ENCODE measurements at regions not wholly inside any gene's neighbourhood (a gene's known extent, or its start where the extent isn't known, plus 50 kb on each side); places are given as distances from the start of the nearest gene placed in this dataset.
"Not testable (repeated sequence)": the region's sequence is repeated elsewhere in the genome, so short reads cannot be mapped to it uniquely, and the experiment has no call there.

GRCh38 chr1:224031986-224032385, 81.9 kb upstream of the FBXO28 start:
- not testable (repeated sequence) for H2BK12ac ChIP-seq (ENCODE audit: low read length); H3K9ac ChIP-seq (ENCODE audit: low read depth, low read length, poor library complexity); H2AFZ ChIP-seq (ENCODE audit: low read length); H3K23ac ChIP-seq (ENCODE audit: low read depth, low read length, poor library complexity); H3K27me3 ChIP-seq (ENCODE audit: control insufficient read depth in 3 of 3, insufficient read depth in 3 of 3, low read depth in 1 of 3, low read length in 3 of 3); H3K18ac ChIP-seq (ENCODE audit: low read length); H3K14ac ChIP-seq (ENCODE audit: low read length); H3K4ac ChIP-seq (ENCODE audit: low read length); H2BK15ac ChIP-seq (ENCODE audit: low read length); H2BK5ac ChIP-seq (ENCODE audit: low read length); H3K9me3 ChIP-seq (replicated peaks in 1 of 2; ENCODE audit: control insufficient read depth in 2 of 2, insufficient read depth in 1 of 2, low read depth in 1 of 2, low read length in 2 of 2); H4K8ac ChIP-seq (ENCODE audit: low read depth, low read length); H3K4me2 ChIP-seq (ENCODE audit: insufficient read depth, low read length, poor library complexity, severe bottlenecking); H3K4me1 ChIP-seq (ENCODE audit: control insufficient read depth in 2 of 2, insufficient read depth in 1 of 2, low read depth in 1 of 2, low read length in 2 of 2); DNase-seq (ENCODE audit: low spot score); H2AK5ac ChIP-seq (ENCODE audit: low read depth, low read length); H3K4me3 ChIP-seq (ENCODE audit: low read length in 2 of 2); H3K27ac ChIP-seq (replicated peaks; ENCODE audit: low read length); H3K79me1 ChIP-seq (ENCODE audit: low read depth, low read length); H3K36me3 ChIP-seq (replicated peaks in 1 of 2; ENCODE audit: control insufficient read depth in 2 of 2, insufficient read depth in 2 of 2, low read length in 2 of 2); H4K91ac ChIP-seq (ENCODE audit: low read depth, low read length, poor library complexity); H2BK120ac ChIP-seq (ENCODE audit: low read depth, low read length)
- no CpG with 5 or more reads among the region's 3 CpGs for WGBS, 2 donors (ENCODE audit: extremely low coverage in 2 of 2, insufficient read length in 2 of 2, insufficient replicate concordance in 1 of 2)

- H2AFZ ChIP-seq (ENCODE audit: low read length); H3K79me1 ChIP-seq (ENCODE audit: low read depth, low read length); H3K27ac ChIP-seq (replicated peaks; ENCODE audit: low read length); H2BK5ac ChIP-seq (ENCODE audit: low read length); H3K18ac ChIP-seq (ENCODE audit: low read length); H3K23ac ChIP-seq (ENCODE audit: low read depth, low read length, poor library complexity); H4K8ac ChIP-seq (ENCODE audit: low read depth, low read length); H3K27me3 ChIP-seq (ENCODE audit: control insufficient read depth in 3 of 3, insufficient read depth in 3 of 3, low read depth in 1 of 3, low read length in 3 of 3); H3K4me1 ChIP-seq (ENCODE audit: control insufficient read depth in 2 of 2, insufficient read depth in 1 of 2, low read depth in 1 of 2, low read length in 2 of 2); DNase-seq (ENCODE audit: low spot score); H4K91ac ChIP-seq (ENCODE audit: low read depth, low read length, poor library complexity); H3K9me3 ChIP-seq (replicated peaks in 1 of 2; ENCODE audit: control insufficient read depth in 2 of 2, insufficient read depth in 1 of 2, low read depth in 1 of 2, low read length in 2 of 2); H3K36me3 ChIP-seq (replicated peaks in 1 of 2; ENCODE audit: control insufficient read depth in 2 of 2, insufficient read depth in 2 of 2, low read length in 2 of 2); H2AK5ac ChIP-seq (ENCODE audit: low read depth, low read length); H3K9ac ChIP-seq (ENCODE audit: low read depth, low read length, poor library complexity); H2BK12ac ChIP-seq (ENCODE audit: low read length); H2BK120ac ChIP-seq (ENCODE audit: low read depth, low read length); H3K4me3 ChIP-seq (ENCODE audit: low read length in 2 of 2); H3K14ac ChIP-seq (ENCODE audit: low read length); H2BK15ac ChIP-seq (ENCODE audit: low read length); H3K4ac ChIP-seq (ENCODE audit: low read length); H3K4me2 ChIP-seq (ENCODE audit: insufficient read depth, low read length, poor library complexity, severe bottlenecking): not testable (repeated sequence)
- WGBS, 2 donors (ENCODE audit: extremely low coverage in 2 of 2, insufficient read length in 2 of 2, insufficient replicate concordance in 1 of 2) = no CpG with 5 or more reads among the region's 6 CpGs
Measured at GRCh38 chr1:224030257-224030656, 83.7 kb upstream of the FBXO28 start.

GRCh38 chr1:224029286-224030025, 84.5 kb upstream of the FBXO28 start:
- H3K36me3 ChIP-seq (replicated peaks in 1 of 2; ENCODE audit: control insufficient read depth in 2 of 2, insufficient read depth in 2 of 2, low read length in 2 of 2); H3K4me2 ChIP-seq (ENCODE audit: insufficient read depth, low read length, poor library complexity, severe bottlenecking); H2AK5ac ChIP-seq (ENCODE audit: low read depth, low read length); H2BK15ac ChIP-seq (ENCODE audit: low read length); H3K4ac ChIP-seq (ENCODE audit: low read length); H2BK120ac ChIP-seq (ENCODE audit: low read depth, low read length); H2AFZ ChIP-seq (ENCODE audit: low read length); H3K4me3 ChIP-seq (ENCODE audit: low read length in 2 of 2); H3K23ac ChIP-seq (ENCODE audit: low read depth, low read length, poor library complexity); H3K9me3 ChIP-seq (replicated peaks in 1 of 2; ENCODE audit: control insufficient read depth in 2 of 2, insufficient read depth in 1 of 2, low read depth in 1 of 2, low read length in 2 of 2); H4K91ac ChIP-seq (ENCODE audit: low read depth, low read length, poor library complexity); H3K4me1 ChIP-seq (ENCODE audit: control insufficient read depth in 2 of 2, insufficient read depth in 1 of 2, low read depth in 1 of 2, low read length in 2 of 2); H2BK5ac ChIP-seq (ENCODE audit: low read length); H4K8ac ChIP-seq (ENCODE audit: low read depth, low read length); H3K18ac ChIP-seq (ENCODE audit: low read length); H3K27me3 ChIP-seq (ENCODE audit: control insufficient read depth in 3 of 3, insufficient read depth in 3 of 3, low read depth in 1 of 3, low read length in 3 of 3); H2BK12ac ChIP-seq (ENCODE audit: low read length); H3K14ac ChIP-seq (ENCODE audit: low read length); H3K9ac ChIP-seq (ENCODE audit: low read depth, low read length, poor library complexity); H3K79me1 ChIP-seq (ENCODE audit: low read depth, low read length); H3K27ac ChIP-seq (replicated peaks; ENCODE audit: low read length); DNase-seq (ENCODE audit: low spot score): not testable (repeated sequence)
- no CpG with 5 or more reads among the region's 5 CpGs for WGBS, 2 donors (ENCODE audit: extremely low coverage in 2 of 2, insufficient read length in 2 of 2, insufficient replicate concordance in 1 of 2)

- H4K8ac ChIP-seq (ENCODE audit: low read depth, low read length); H2BK15ac ChIP-seq (ENCODE audit: low read length); H3K9ac ChIP-seq (ENCODE audit: low read depth, low read length, poor library complexity); H3K79me1 ChIP-seq (ENCODE audit: low read depth, low read length); H3K36me3 ChIP-seq (replicated peaks in 1 of 2; ENCODE audit: control insufficient read depth in 2 of 2, insufficient read depth in 2 of 2, low read length in 2 of 2); H3K23ac ChIP-seq (ENCODE audit: low read depth, low read length, poor library complexity); H2AK5ac ChIP-seq (ENCODE audit: low read depth, low read length); H2BK120ac ChIP-seq (ENCODE audit: low read depth, low read length); H3K9me3 ChIP-seq (replicated peaks in 1 of 2; ENCODE audit: control insufficient read depth in 2 of 2, insufficient read depth in 1 of 2, low read depth in 1 of 2, low read length in 2 of 2); H3K4me3 ChIP-seq (ENCODE audit: low read length in 2 of 2); H3K27me3 ChIP-seq (ENCODE audit: control insufficient read depth in 3 of 3, insufficient read depth in 3 of 3, low read depth in 1 of 3, low read length in 3 of 3); H3K4me1 ChIP-seq (ENCODE audit: control insufficient read depth in 2 of 2, insufficient read depth in 1 of 2, low read depth in 1 of 2, low read length in 2 of 2); H4K91ac ChIP-seq (ENCODE audit: low read depth, low read length, poor library complexity); H3K4ac ChIP-seq (ENCODE audit: low read length); H2BK5ac ChIP-seq (ENCODE audit: low read length); H2BK12ac ChIP-seq (ENCODE audit: low read length); H3K4me2 ChIP-seq (ENCODE audit: insufficient read depth, low read length, poor library complexity, severe bottlenecking); DNase-seq (ENCODE audit: low spot score); H3K14ac ChIP-seq (ENCODE audit: low read length); H3K18ac ChIP-seq (ENCODE audit: low read length); H2AFZ ChIP-seq (ENCODE audit: low read length); H3K27ac ChIP-seq (replicated peaks; ENCODE audit: low read length): not testable (repeated sequence)
- no CpG with 5 or more reads among the region's 3 CpGs for WGBS, 2 donors (ENCODE audit: extremely low coverage in 2 of 2, insufficient read length in 2 of 2, insufficient replicate concordance in 1 of 2)
Measured at GRCh38 chr1:224028802-224029201, 85.1 kb upstream of the FBXO28 start.

All from neuronal stem cell (in vitro differentiated cells).